ENCODE measurements at regions not wholly inside any gene's neighbourhood (a gene's known extent, or its start where the extent isn't known, plus 50 kb on each side); places are given as distances from the start of the nearest gene placed in this dataset.

GRCh38 chr17:55859301-55859795, 108.5 kb downstream of the PCTP start:
- TF ChIP-seq POLR2AphosphoS5 (IDR thresholded peaks at IDR 0.05) (no peak), POLR2A (IDR thresholded peaks at IDR 0.05) (no peak)
- TF ChIP-seq, protein P1, sequence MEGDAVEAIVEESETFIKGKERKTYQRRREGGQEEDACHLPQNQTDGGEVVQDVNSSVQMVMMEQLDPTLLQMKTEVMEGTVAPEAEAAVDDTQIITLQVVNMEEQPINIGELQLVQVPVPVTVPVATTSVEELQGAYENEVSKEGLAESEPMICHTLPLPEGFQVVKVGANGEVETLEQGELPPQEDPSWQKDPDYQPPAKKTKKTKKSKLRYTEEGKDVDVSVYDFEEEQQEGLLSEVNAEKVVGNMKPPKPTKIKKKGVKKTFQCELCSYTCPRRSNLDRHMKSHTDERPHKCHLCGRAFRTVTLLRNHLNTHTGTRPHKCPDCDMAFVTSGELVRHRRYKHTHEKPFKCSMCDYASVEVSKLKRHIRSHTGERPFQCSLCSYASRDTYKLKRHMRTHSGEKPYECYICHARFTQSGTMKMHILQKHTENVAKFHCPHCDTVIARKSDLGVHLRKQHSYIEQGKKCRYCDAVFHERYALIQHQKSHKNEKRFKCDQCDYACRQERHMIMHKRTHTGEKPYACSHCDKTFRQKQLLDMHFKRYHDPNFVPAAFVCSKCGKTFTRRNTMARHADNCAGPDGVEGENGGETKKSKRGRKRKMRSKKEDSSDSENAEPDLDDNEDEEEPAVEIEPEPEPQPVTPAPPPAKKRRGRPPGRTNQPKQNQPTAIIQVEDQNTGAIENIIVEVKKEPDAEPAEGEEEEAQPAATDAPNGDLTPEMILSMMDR (IDR thresholded peaks at IDR 0.05): no peak

Measured in breast epithelium (tissue), 3 donors.